Left kidney (tissue), 1 donor: ENCODE measurements at regions not wholly inside any gene's neighbourhood (a gene's known extent, or its start where the extent isn't known, plus 50 kb on each side); places are given as distances from the start of the nearest gene placed in this dataset.
A peak's percentile ranks its signal among the peaks of the same experiment; 100 is the strongest.

ENCODE experiments used
- DNase-seq: peaks from one replicate; pipeline ENCODE4 v3.0.0-alpha.2; 2013

- no peak for DNase-seq
These were observed 288.1 kb downstream of the ETS1 start for GRCh38 chr11:128299132-128299726.

GRCh38 chr11:128298271-128298670 lies 289.1 kb downstream of the ETS1 start:
- no peak for DNase-seq

GRCh38 chr11:128297805-128298204 lies 289.6 kb downstream of the ETS1 start:
- DNase-seq, result no peak

GRCh38 chr11:128297091-128297651 lies 290.2 kb downstream of the ETS1 start:
- no peak for DNase-seq

- DNase-seq, result no peak
These were observed 292.7 kb downstream of the ETS1 start for GRCh38 chr11:128294671-128295050.

- DNase-seq, result no peak
These were observed 293.2 kb downstream of the ETS1 start for GRCh38 chr11:128294001-128294670.

- no peak for DNase-seq
These were observed 295.5 kb downstream of the ETS1 start for GRCh38 chr11:128291835-128292234.

GRCh38 chr11:128291007-128291406 lies 296.4 kb downstream of the ETS1 start:
- DNase-seq, result no peak

- peak; percentile 73 for DNase-seq
These were observed 297.1 kb downstream of the ETS1 start for GRCh38 chr11:128290106-128290840.

- DNase-seq, result no peak
These were observed 298.3 kb downstream of the ETS1 start for GRCh38 chr11:128289048-128289447.

- no peak for DNase-seq
These were observed 299.0 kb downstream of the ETS1 start for GRCh38 chr11:128288368-128288767.

GRCh38 chr11:128285321-128285720 lies 302.0 kb downstream of the ETS1 start:
- no peak for DNase-seq

- no peak for DNase-seq
These were observed 302.7 kb downstream of the ETS1 start for GRCh38 chr11:128284634-128285033.

GRCh38 chr11:128283451-128283850 lies 303.9 kb downstream of the ETS1 start:
- DNase-seq, result no peak

GRCh38 chr11:128282053-128282452 lies 305.3 kb downstream of the ETS1 start:
- no peak for DNase-seq

- DNase-seq, result no peak
These were observed 307.5 kb downstream of the ETS1 start for GRCh38 chr11:128279866-128280265.

- DNase-seq, result no peak
These were observed 313.6 kb downstream of the ETS1 start for GRCh38 chr11:128273736-128274135.

GRCh38 chr11:128271401-128271800 lies 316.0 kb downstream of the ETS1 start:
- DNase-seq, result no peak

- no peak for DNase-seq
These were observed 317.9 kb downstream of the ETS1 start for GRCh38 chr11:128269466-128269865.

- DNase-seq, result no peak
These were observed 320.5 kb downstream of the ETS1 start for GRCh38 chr11:128266893-128267292.

GRCh38 chr11:128262463-128263345 lies 324.7 kb downstream of the ETS1 start:
- DNase-seq, result no peak

GRCh38 chr11:128261011-128261421 lies 326.3 kb downstream of the ETS1 start:
- no peak for DNase-seq
